Caco-2 (cell line): ENCODE measurements at regions not wholly inside any gene's neighbourhood (a gene's known extent, or its start where the extent isn't known, plus 50 kb on each side); places are given as distances from the start of the nearest gene placed in this dataset.

ENCODE experiments used
- BruUV-seq: library from RNA; stranded (reverse); fragments of 400-500 nt; replicated peaks from 2 replicates; lab custom pipeline; 2021; lab: Mats Ljungman, UMichigan
- CTCF ChIA-PET: fragments of 300-600 bp; sonication (Branson Sonifier 250); formaldehyde crosslinking; loops from one replicate; lab custom pipeline; 2022; ENCODE audit warnings: antibody characterized with exemption; lab: Charles Lee
- POLR2A ChIA-PET: fragments of 300-600 bp; sonication (Branson Sonifier 250); formaldehyde crosslinking; loops from one replicate; lab custom pipeline; 2022; ENCODE audit warnings: antibody characterized with exemption; lab: Charles Lee
- DNase-seq, 2 experiments: peaks; one replicate each; pipeline versions ENCODE4 v3.0.0 to v3.0.0-alpha.2; 2020 to 2022
- H3K27me3 ChIP-seq: replicated peaks from 2 replicates; pipeline ENCODE4 v1.6.0; 2011; ENCODE audit warnings: low read length; ENCODE audit not compliant: control insufficient read depth, insufficient read depth
- H3K36me3 ChIP-seq: 2 replicates; pipeline ENCODE4 v1.5.1; 2011; ENCODE audit warnings: low read length; ENCODE audit not compliant: control insufficient read depth, insufficient read depth
- H3K4me1 ChIP-seq: fragments of 250-450 bp; sonication (Bioruptor Pico); 2 replicates; pipeline ENCODE4 v1.5.1; 2020; ENCODE audit warnings: mild to moderate bottlenecking
- H3K4me3 ChIP-seq: 2 replicates; pipeline ENCODE4 v1.5.1; 2011; ENCODE audit warnings: low read depth, mild to moderate bottlenecking, control low read depth, low read length
- H3K9me3 ChIP-seq: fragments of 250-450 bp; sonication (Bioruptor Pico); 2 replicates; pipeline ENCODE4 v1.5.1; 2020; ENCODE audit warnings: mild to moderate bottlenecking, moderate library complexity
- H3K27ac Mint-ChIP-seq: one replicate; pipeline ENCODE4 v1.8.0; 2022; ENCODE audit warnings: mixed read lengths; ENCODE audit not compliant: unreplicated experiment
- H3K27me3 Mint-ChIP-seq: one replicate; pipeline ENCODE4 v1.8.0; 2022; ENCODE audit warnings: mixed read lengths; ENCODE audit not compliant: insufficient read depth, unreplicated experiment
- H3K36me3 Mint-ChIP-seq: one replicate; pipeline ENCODE4 v1.8.0; 2022; ENCODE audit warnings: mild to moderate bottlenecking, mixed read lengths; ENCODE audit not compliant: insufficient read depth, unreplicated experiment
- H3K4me1 Mint-ChIP-seq: one replicate; pipeline ENCODE4 v1.8.0; 2022; ENCODE audit warnings: low read depth, mixed read lengths; ENCODE audit not compliant: unreplicated experiment
- H3K4me3 Mint-ChIP-seq: one replicate; pipeline ENCODE4 v1.8.0; 2022; ENCODE audit warnings: mild to moderate bottlenecking, moderate library complexity, mixed read lengths; ENCODE audit not compliant: unreplicated experiment
- H3K9me3 Mint-ChIP-seq: one replicate; pipeline ENCODE4 v1.8.0; 2022; ENCODE audit warnings: mixed read lengths; ENCODE audit not compliant: unreplicated experiment
- intact Hi-C: fragments of 100-400 bp; cut with micrococcal nuclease; formaldehyde crosslinking; loops from one replicate; pipeline ENCODE4 v1.10.0; 2022; ENCODE audit not compliant: unreplicated experiment
- TF ChIP-seq, protein P1 (sequence below), 2 experiments: fragments of 200-600 bp in 1 of 2; IDR thresholded peaks; 1 replicate in 1 of 2; 2 replicates in 1 of 2; pipeline versions ENCODE4 v1.5.1 to v1.8.0; 2011 to 2022; ENCODE audit warnings: antibody characterized with exemption in 1 of 2, control low read depth in 1 of 2, inconsistent platforms in 1 of 2, low read depth in 1 of 2, low read length in 1 of 2, mild to moderate bottlenecking in 1 of 2, moderate library complexity in 1 of 2; ENCODE audit not compliant: insufficient read depth in 1 of 2, severe bottlenecking in 1 of 2, unreplicated experiment in 1 of 2

- Mint-ChIP-seq H3K36me3 (peaks cover 6% of the 10 kb centered on the region), H3K27ac (peak overlapping the region; percentile 93), H3K4me3 (no peak overlapping the region), H3K27me3 (no peaks in the 10 kb centered on the region), H3K9me3 (no peaks in the 10 kb centered on the region), H3K4me1 (peaks cover 26% of the 10 kb centered on the region)
- TF ChIP-seq, protein P1, sequence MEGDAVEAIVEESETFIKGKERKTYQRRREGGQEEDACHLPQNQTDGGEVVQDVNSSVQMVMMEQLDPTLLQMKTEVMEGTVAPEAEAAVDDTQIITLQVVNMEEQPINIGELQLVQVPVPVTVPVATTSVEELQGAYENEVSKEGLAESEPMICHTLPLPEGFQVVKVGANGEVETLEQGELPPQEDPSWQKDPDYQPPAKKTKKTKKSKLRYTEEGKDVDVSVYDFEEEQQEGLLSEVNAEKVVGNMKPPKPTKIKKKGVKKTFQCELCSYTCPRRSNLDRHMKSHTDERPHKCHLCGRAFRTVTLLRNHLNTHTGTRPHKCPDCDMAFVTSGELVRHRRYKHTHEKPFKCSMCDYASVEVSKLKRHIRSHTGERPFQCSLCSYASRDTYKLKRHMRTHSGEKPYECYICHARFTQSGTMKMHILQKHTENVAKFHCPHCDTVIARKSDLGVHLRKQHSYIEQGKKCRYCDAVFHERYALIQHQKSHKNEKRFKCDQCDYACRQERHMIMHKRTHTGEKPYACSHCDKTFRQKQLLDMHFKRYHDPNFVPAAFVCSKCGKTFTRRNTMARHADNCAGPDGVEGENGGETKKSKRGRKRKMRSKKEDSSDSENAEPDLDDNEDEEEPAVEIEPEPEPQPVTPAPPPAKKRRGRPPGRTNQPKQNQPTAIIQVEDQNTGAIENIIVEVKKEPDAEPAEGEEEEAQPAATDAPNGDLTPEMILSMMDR (IDR thresholded peaks at IDR 0.05; ENCODE audit: insufficient read depth in 1 of 2, low read depth in 1 of 2, low read length in 1 of 2, severe bottlenecking in 1 of 2, unreplicated experiment in 1 of 2) = no peak
- BruUV-seq = no TSS peak
- no peak overlapping the region for H3K4me3 ChIP-seq
- POLR2A ChIA-PET = no interaction called here
- no peaks in the 10 kb centered on the region for H3K27me3 ChIP-seq
- no peaks in the 10 kb centered on the region; the same call in 1 of the 2 replicates for H3K9me3 ChIP-seq
- DNase-seq = no peak
- peaks cover 57% of the 10 kb centered on the region for H3K4me1 ChIP-seq
- CTCF ChIA-PET = no interaction called here
- H3K36me3 ChIP-seq = no peaks in the 10 kb centered on the region
- intact Hi-C loops = no loop called here
These were observed 180.6 kb downstream of the MREG start for GRCh38 chr2:215832791-215833190.

GRCh38 chr2:215831296-215831913, 181.9 kb downstream of the MREG start:
- TSS peak; percentile 46 for BruUV-seq
- Histone ChIP-seq H3K4me1 (peaks cover 71% of the 10 kb centered on the region), H3K4me3 (no peak overlapping the region), H3K36me3 (no peaks in the 10 kb centered on the region), H3K27me3 (no peaks in the 10 kb centered on the region), H3K9me3 (no peaks in the 10 kb centered on the region; the same call in 1 of the 2 replicates)
- H3K4me1 Mint-ChIP-seq = peaks cover 34% of the 10 kb centered on the region
- intact Hi-C loops = loop anchor here (1.0 to 2.0 kb wide), 5 partner anchors 36 to 395 kb away; partner anchors contain the start of gene FN1
- peak; percentile 63 to 67 for DNase-seq
- H3K4me3 Mint-ChIP-seq = peak overlapping the region; percentile 51
- no peaks in the 10 kb centered on the region for H3K27me3 Mint-ChIP-seq
- ChIA-PET POLR2A (no interaction called here), CTCF (no interaction called here)
- H3K9me3 Mint-ChIP-seq = no peaks in the 10 kb centered on the region
- TF ChIP-seq, protein P1 (IDR thresholded peaks at IDR 0.05; ENCODE audit: insufficient read depth in 1 of 2, low read depth in 1 of 2, low read length in 1 of 2, severe bottlenecking in 1 of 2, unreplicated experiment in 1 of 2) = no peak
- H3K36me3 Mint-ChIP-seq = peaks cover 6% of the 10 kb centered on the region
- peak overlapping the region; percentile 93 for H3K27ac Mint-ChIP-seq

GRCh38 chr2:215830304-215830703, 183.0 kb downstream of the MREG start:
- CTCF ChIA-PET = interaction anchor here (0.6 kb wide), 1 partner anchor 154 kb away, joined by 4 read pairs; no protein-coding TSS in a partner anchor
- BruUV-seq = no TSS peak
- H3K27ac Mint-ChIP-seq = peak overlapping the region; percentile 93
- POLR2A ChIA-PET = interaction anchor here (0.6 kb wide), 1 partner anchor 100 kb away, joined by 3 read pairs; no protein-coding TSS in a partner anchor
- peaks cover 6% of the 10 kb centered on the region for H3K36me3 Mint-ChIP-seq
- Histone ChIP-seq H3K4me3 (no peak overlapping the region), H3K4me1 (peaks cover 82% of the 10 kb centered on the region), H3K9me3 (no peaks in the 10 kb centered on the region; the same call in 1 of the 2 replicates), H3K36me3 (no peaks in the 10 kb centered on the region), H3K27me3 (no peaks in the 10 kb centered on the region)
- H3K4me1 Mint-ChIP-seq = peaks cover 32% of the 10 kb centered on the region
- peak; percentile 55 to 79 for DNase-seq
- H3K4me3 Mint-ChIP-seq = no peak overlapping the region
- H3K27me3 Mint-ChIP-seq = no peaks in the 10 kb centered on the region
- H3K9me3 Mint-ChIP-seq = no peaks in the 10 kb centered on the region
- intact Hi-C loops = loop anchor here (2.0 kb wide), 2 partner anchors 58 to 394 kb away; partner anchors contain the start of gene FN1
- TF ChIP-seq, protein P1 (IDR thresholded peaks at IDR 0.05; ENCODE audit: insufficient read depth in 1 of 2, low read depth in 1 of 2, low read length in 1 of 2, severe bottlenecking in 1 of 2, unreplicated experiment in 1 of 2) = no peak
